NCI-H187 (cell line): ENCODE measurements at regions not wholly inside any gene's neighbourhood (a gene's known extent, or its start where the extent isn't known, plus 50 kb on each side); places are given as distances from the start of the nearest gene placed in this dataset.

Experiments
- DNase-seq, 2 experiments: peaks; one replicate each; lab custom pipeline; 2025; lab: John Stamatoyannopoulos, UW

DNA sequence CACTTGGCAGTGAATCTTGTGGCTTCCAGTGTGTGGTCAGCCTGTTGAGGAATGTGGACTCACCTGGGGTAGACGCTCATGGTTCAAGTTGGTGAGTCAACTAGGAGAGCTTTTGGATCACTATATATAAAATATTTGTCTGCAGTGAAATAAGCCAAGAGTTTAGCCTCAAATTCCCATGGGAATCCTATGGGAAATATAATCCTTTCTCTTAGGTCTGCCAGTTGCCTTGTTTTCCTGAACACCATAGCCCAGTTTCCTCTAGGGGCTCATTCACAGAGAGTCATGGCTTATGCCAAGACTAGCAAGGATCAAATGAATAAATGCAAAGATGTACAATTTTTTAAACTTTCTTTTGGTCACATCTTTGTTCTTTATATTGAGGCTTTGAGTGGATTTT, 100.1 kb upstream of the NPHP3 start:
- DNase-seq, result no peak

GRCh38 chr3:132821314-132821713, 99.1 kb upstream of the NPHP3 start:
- DNase-seq, result no peak

DNA sequence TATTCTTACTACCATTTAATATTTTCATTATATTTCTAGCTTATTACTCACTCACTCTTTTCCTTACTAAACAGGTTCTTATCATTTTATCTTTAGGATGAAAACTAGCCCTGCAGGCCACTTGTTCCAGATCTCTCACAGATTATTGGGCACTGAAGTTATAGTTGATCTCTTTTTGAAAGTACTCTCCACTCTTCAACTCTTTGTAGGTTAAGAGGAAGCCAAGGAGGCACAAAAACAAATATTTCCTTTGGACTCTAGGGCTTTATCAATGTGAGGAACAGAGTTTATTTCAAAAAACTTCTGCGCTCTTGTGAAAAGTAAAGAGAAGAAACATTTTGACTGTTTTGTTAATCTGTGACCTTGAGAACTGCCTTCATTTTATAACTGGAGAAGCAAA, 96.0 kb upstream of the NPHP3 start:
- DNase-seq, result no peak

DNA sequence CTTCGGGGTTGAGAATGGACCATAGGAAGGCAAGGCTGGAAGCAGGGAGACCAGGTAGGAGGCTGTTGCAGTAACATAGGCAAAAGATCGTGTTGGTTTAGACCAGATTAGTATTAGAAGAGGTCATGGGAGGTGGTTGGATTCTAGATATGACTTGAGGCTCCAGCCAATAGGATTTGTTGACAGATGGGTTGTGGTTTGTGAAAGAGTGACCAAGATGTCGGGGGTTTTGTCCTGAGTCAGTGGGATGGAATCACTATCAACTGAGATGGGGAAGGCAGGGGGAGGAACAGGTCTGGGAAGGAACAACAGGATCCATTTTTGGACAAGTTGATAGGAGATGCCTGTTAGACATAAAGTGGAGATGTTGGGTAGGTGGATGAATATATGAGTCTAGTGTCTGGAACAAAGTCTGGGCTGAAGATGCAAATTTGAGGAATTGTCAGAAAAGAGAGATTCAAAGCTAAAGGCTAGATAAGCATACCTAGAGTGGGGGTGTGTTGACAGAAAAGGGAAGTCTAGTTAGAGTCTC, 95.5 kb upstream of the NPHP3 start:
- no peak for DNase-seq

DNA sequence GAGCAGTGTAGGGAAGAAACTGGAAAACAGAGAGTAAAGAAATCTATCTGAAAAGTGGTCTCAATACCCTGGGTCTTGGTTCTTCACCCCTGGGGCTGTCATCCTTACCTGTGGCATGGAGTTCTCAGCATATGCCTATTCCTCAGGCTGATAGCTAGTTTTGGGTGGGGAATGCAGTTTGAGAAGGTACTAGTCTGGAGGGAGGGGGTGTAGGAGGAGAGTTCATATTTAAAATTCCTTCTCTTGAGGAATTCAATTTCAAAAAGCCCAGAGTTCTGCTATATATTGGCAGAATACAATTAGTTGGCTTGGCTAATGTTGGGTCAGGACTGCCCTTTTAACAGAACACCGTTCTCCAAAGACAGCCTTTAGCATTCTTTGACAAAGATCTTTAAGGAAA, 82.9 kb upstream of the NPHP3 start:
- DNase-seq, result no peak

GRCh38 chr3:132804498-132804897, 82.3 kb upstream of the NPHP3 start:
- DNase-seq, result no peak

- no peak for DNase-seq
These were observed 81.7 kb upstream of the NPHP3 start for GRCh38 chr3:132803889-132804288.

DNA sequence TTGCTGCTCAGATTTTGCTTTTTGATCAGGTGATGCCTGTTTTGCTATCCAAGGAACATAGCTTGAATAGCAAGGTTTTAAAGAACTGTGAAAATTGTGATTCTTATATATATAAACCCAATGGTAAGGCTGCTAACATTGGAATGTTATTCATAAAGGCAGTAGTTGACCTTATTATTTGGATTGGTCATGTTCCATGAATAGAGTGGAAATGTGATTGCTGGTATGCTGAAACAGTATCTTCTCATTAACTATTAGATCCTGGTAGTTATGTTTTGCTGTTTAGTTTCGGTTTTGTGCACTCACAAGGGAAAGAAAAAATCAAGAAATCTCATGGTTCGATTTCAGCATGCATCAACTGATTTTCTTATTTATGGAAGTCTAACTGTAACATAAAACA, 78.7 kb upstream of the NPHP3 start:
- DNase-seq, result no peak

DNA sequence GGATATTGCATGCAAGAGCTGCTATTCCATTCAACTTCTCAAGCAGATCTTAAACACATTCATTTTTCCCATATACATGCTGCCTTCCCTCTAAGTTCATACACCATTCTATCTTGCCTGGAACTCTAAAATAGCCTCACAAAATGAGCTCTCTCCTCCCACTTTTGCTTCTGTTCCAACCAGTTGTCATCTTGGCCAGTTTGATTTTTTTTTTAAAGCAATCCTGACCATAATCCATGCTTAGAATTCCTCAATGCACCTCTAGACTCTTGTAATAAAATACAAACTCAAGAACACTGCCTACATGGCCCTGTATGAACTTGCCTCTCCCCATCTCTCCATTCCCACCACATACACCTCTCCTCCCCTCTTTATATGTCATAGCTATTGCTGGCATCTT, 68.6 kb upstream of the NPHP3 start:
- DNase-seq, result no peak

- DNase-seq, result no peak
These were observed 67.8 kb upstream of the NPHP3 start for GRCh38 chr3:132789959-132790358.

DNA sequence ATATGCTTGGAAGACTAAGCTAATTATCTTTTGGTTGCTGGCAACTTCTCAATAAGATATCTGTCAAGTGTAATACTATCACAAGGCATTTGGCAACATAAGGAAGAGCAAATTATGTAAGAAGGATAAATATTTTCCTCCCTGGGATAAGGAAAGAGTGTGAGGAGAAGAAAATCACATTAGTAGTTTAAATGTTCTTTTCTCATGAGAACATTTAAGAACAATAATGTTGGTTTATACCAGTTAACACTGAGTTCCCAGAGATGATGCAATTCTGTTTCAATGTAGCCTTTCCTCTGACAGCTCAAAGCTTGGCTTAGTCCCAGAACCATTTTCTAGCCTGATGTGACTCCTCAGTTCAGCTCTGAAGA, 66.1 kb upstream of the NPHP3 start:
- DNase-seq, result no peak

DNA sequence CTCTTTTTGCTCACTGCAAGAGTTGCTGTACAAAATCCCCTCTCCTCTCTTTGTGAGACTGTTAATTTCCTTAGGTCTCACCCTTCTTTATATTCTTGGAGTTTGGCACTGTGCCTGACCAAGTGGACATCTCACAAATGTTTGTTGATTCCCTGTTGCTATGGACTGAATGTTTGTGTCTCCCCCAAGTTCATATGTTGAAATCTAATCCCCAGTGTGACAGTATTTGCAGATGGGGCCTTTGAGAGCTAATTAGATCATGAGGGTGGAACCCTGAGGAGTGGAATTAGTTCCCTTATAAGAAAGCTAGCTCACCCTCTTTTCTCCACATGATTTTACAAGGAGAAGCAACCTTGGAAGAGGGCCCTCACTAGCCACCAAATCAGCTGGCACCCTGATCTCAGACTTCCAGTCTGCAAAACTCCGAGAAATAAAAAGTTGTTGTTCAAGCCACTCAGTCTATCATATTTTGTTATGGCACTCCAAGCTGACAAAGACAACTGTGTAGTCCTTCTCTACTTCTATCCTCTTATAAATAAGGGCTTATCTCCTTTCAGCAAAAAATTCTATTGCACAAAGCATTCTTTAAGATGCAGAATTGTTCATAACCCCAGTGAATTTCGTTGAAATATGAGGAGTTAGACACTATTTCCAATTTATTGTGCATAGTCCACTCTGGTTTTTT, 65.5 kb upstream of the NPHP3 start:
- DNase-seq, result no peak

- DNase-seq, result no peak
These were observed 64.7 kb upstream of the NPHP3 start for GRCh38 chr3:132786890-132787289.

- DNase-seq, result no peak
These were observed 63.1 kb upstream of the NPHP3 start for GRCh38 chr3:132785292-132785691.

DNA sequence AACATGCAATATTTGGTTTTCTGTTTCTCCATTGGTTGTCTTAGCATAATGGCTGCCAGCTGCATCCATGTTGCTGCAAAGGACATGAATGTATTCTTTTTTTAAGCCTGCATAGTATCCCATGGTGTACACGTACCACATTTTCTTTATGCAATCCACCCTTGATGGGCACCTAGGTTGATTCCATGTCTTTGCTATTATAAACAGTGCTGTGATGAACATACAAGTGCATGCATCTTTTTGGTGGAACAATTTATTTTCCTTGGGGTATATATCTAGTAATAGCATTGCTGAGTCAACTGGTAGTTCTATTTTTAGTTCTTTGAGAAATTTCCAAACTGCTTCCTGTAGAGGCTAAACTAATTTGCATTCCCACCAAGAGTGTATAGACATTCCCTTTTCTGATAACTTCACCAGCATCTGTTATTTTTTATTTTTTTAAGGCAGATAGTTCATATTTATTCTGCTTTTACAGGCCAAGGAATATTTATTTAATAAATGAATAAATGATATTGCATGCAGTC, 62.4 kb upstream of the NPHP3 start:
- no peak for DNase-seq

GRCh38 chr3:132783152-132783551, 60.9 kb upstream of the NPHP3 start:
- no peak for DNase-seq

DNA sequence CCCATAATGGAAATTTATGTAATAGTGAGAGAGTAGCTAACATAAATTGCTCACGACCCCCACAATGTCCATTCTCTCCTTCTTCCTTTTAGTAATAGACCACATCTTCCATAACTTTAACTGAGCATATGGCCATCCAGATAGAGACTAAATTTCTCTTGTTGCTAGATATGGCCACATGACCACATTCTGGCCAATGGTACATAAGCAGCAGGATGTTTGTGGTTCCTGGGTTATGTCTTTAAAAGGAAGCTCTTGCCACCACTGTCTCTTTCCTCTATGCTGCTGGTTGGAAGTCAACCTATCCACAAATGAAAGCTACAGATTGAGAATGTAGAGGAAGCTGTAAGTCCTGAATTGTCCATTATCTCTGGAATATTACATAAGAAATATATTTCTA, 59.7 kb upstream of the NPHP3 start:
- DNase-seq, result no peak

DNA sequence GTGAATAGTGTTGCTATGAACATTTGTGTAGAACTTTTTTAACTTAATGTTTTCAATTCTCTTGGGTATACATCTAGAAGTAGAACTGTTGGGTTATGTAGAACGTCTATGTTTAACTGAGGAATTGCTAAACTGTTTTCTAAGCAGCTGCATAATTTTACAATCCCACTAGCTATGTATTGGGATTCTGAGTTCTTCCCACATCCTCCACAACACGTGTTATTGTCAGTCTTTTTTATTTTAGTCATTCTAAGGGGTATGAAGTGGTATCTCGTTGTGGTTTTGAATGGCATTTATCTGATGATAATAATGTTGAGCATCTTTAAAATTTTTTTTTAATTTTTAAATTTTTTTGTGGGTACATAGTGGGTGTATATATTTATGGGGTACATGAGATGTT, 55.0 kb upstream of the NPHP3 start:
- DNase-seq, result no peak

GRCh38 chr3:132773071-132773619, 50.9 kb upstream of the NPHP3 start:
- DNase-seq, result no peak

GRCh38 chr3:132772252-132772651, 50.0 kb upstream of the NPHP3 start:
- no peak for DNase-seq
